Ectodermal cell (in vitro differentiated cells): ENCODE measurements at regions not wholly inside any gene's neighbourhood (a gene's known extent, or its start where the extent isn't known, plus 50 kb on each side); places are given as distances from the start of the nearest gene placed in this dataset.

Source experiments
- H3K27ac ChIP-seq: 2 replicates; pipeline ENCODE4 v1.7.0; 2013; ENCODE audit warnings: mild to moderate bottlenecking, low read depth, low read length; ENCODE audit not compliant: insufficient read depth, poor library complexity, severe bottlenecking
- H3K27me3 ChIP-seq: 2 replicates; pipeline ENCODE4 v1.7.0; 2013; ENCODE audit warnings: mild to moderate bottlenecking, low read length; ENCODE audit not compliant: insufficient read depth, control insufficient read depth, poor library complexity, severe bottlenecking
- H3K36me3 ChIP-seq: one replicate; pipeline ENCODE4 v1.7.0; 2013; ENCODE audit warnings: low read length; ENCODE audit not compliant: control insufficient read depth, insufficient read depth
- H3K4me1 ChIP-seq: one replicate; pipeline ENCODE4 v1.7.0; 2013; ENCODE audit warnings: low read length; ENCODE audit not compliant: control insufficient read depth, insufficient read depth
- H3K4me3 ChIP-seq: 2 replicates; pipeline ENCODE4 v1.7.0; 2013; ENCODE audit warnings: low read depth, low read length, control low read depth; ENCODE audit not compliant: insufficient read depth
- H3K9me3 ChIP-seq: 2 replicates; pipeline ENCODE4 v1.7.0; 2013; ENCODE audit warnings: mild to moderate bottlenecking, low read length, moderate library complexity; ENCODE audit not compliant: control insufficient read depth
- WGBS, 2 experiments: methylation state at CpG; one replicate each; pipeline ENCODE4 v1.1.7; 2013; ENCODE audit warnings: missing lambda C conversion rate in 2 of 2; 5-methylcytosine and 5-hydroxymethylcytosine counted together

- no peaks in the 10 kb centered on the region for H3K9me3 ChIP-seq
- H3K27ac ChIP-seq, result no peak overlapping the region
- no peaks in the 10 kb centered on the region for H3K36me3 ChIP-seq
- WGBS, 2 experiments, result 88 to 93% methylated on average over 2 of the region's 2 CpGs
- no peaks in the 10 kb centered on the region for H3K4me1 ChIP-seq
- no peak overlapping the region for H3K4me3 ChIP-seq
- H3K27me3 ChIP-seq, result no peaks in the 10 kb centered on the region
Observed at GRCh38 chr6:147135211-147135681, 69.0 kb upstream of the STXBP5 start.

- H3K9me3 ChIP-seq, result no peaks in the 10 kb centered on the region
- H3K36me3 ChIP-seq, result no peaks in the 10 kb centered on the region
- H3K4me3 ChIP-seq, result no peak overlapping the region
- no peaks in the 10 kb centered on the region for H3K27me3 ChIP-seq
- no peaks in the 10 kb centered on the region for H3K4me1 ChIP-seq
- WGBS, 2 experiments, result 63 to 69% methylated on average over 1 to 2 of the region's 2 CpGs
- no peak overlapping the region for H3K27ac ChIP-seq
Observed at GRCh38 chr6:147136057-147136456, 68.2 kb upstream of the STXBP5 start.

- Histone ChIP-seq H3K9me3 (no peaks in the 10 kb centered on the region), H3K36me3 (no peaks in the 10 kb centered on the region), H3K27ac (no peak overlapping the region), H3K27me3 (no peaks in the 10 kb centered on the region), H3K4me1 (no peaks in the 10 kb centered on the region), H3K4me3 (no peak overlapping the region)
- 93 to 94% methylated on average over 4 of the region's 4 CpGs for WGBS, 2 experiments
Observed at GRCh38 chr6:147137986-147138385, 66.2 kb upstream of the STXBP5 start.

- no peak overlapping the region for H3K27ac ChIP-seq
- no peaks in the 10 kb centered on the region for H3K36me3 ChIP-seq
- 93 to 99% methylated on average over 3 of the region's 3 CpGs for WGBS, 2 experiments
- H3K27me3 ChIP-seq, result no peaks in the 10 kb centered on the region
- no peak overlapping the region for H3K4me3 ChIP-seq
- H3K9me3 ChIP-seq, result no peaks in the 10 kb centered on the region
- H3K4me1 ChIP-seq, result no peaks in the 10 kb centered on the region
Observed at GRCh38 chr6:147138835-147139234, 65.4 kb upstream of the STXBP5 start.

DNA sequence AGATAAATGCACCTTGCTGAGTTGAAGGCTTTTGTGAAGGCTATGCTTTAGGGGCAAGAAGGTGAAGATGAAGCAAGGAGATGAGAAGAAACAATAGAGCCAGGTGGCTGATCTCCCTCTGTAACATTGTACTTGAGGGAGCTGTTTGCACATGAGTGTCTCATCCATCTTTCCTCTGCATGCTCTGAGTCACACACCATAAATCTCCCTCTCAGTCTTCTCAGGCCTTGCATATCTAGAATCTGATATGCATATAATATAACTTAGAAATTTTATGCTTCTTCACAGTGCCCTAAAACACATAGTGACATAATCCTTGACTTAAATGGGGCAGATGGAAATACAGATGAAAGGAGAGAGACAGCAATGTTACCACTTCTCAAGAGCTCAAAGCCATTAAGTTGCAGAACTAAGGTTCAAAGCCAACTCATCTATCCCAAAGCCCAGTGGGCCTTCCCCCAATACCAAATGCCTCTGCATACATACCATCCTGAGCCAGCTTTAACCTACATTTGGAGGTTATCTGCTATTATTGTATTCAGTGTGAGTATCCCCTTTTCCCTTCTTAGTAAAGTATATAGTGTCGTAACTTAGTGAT lies 62.4 kb upstream of the STXBP5 start:
- Histone ChIP-seq H3K9me3 (no peaks in the 10 kb centered on the region), H3K4me3 (no peak overlapping the region), H3K36me3 (no peaks in the 10 kb centered on the region), H3K27ac (no peak overlapping the region), H3K27me3 (no peaks in the 10 kb centered on the region), H3K4me1 (no peaks in the 10 kb centered on the region)
- WGBS, 2 experiments, result 100% methylated on average over 1 of the region's 1 CpG; no CpG with 5 or more reads in 1 of the 2 experiments

GRCh38 chr6:147142684-147143245 lies 61.5 kb upstream of the STXBP5 start:
- WGBS, 2 experiments, result 84 to 93% methylated on average over 2 to 3 of the region's 3 CpGs
- Histone ChIP-seq H3K36me3 (no peaks in the 10 kb centered on the region), H3K4me3 (no peak overlapping the region), H3K27ac (no peak overlapping the region), H3K9me3 (no peaks in the 10 kb centered on the region), H3K27me3 (no peaks in the 10 kb centered on the region), H3K4me1 (no peaks in the 10 kb centered on the region)

- Histone ChIP-seq H3K27ac (no peak overlapping the region), H3K36me3 (no peaks in the 10 kb centered on the region), H3K9me3 (no peaks in the 10 kb centered on the region), H3K27me3 (no peaks in the 10 kb centered on the region), H3K4me1 (no peaks in the 10 kb centered on the region), H3K4me3 (no peak overlapping the region)
- WGBS, 2 experiments, result 95 to 99% methylated on average over 4 of the region's 4 CpGs
Observed at GRCh38 chr6:147149092-147149491, 55.1 kb upstream of the STXBP5 start.

DNA sequence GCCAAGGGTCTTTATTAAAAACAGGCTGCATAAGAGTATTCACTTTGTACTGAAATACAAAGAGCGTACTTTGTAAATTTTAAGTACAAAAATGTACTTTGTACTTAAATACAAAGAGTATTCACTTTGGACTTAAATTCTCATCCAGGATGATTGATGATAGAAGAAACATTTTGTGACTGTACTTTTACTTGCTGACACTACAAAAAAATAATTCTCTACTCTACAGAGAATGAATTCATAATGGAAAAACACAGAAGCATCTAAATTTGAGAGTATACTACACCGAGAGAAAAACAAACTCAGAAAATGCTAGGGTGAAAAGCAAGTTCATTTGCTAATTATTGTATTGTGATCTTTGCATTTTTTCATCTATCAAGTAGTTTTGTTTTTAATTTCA lies 54.4 kb upstream of the STXBP5 start:
- no peak overlapping the region for H3K27ac ChIP-seq
- WGBS, 2 experiments, result 67 to 100% methylated on average over 1 of the region's 2 CpGs
- no peaks in the 10 kb centered on the region for H3K27me3 ChIP-seq

GRCh38 chr6:147150293-147150692 lies 53.9 kb upstream of the STXBP5 start:
- no peak overlapping the region for H3K27ac ChIP-seq
- H3K4me3 ChIP-seq, result no peak overlapping the region
- H3K9me3 ChIP-seq, result no peaks in the 10 kb centered on the region
- WGBS, 2 experiments, result 93 to 100% methylated on average over 1 of the region's 1 CpG
- H3K36me3 ChIP-seq, result no peaks in the 10 kb centered on the region
- no peaks in the 10 kb centered on the region for H3K27me3 ChIP-seq
- no peaks in the 10 kb centered on the region for H3K4me1 ChIP-seq

More for the DNA sequence above, 54.4 kb upstream of the STXBP5 start:
- Histone ChIP-seq H3K4me3 (no peak overlapping the region), H3K4me1 (no peaks in the 10 kb centered on the region), H3K9me3 (no peaks in the 10 kb centered on the region), H3K36me3 (no peaks in the 10 kb centered on the region)
